GM12878 (cell line): ENCODE measurements at regions not wholly inside any gene's neighbourhood (a gene's known extent, or its start where the extent isn't known, plus 50 kb on each side); places are given as distances from the start of the nearest gene placed in this dataset.

Experiments used
- ATAC-seq: fragments of 200-7000 bp; cut with Tn5 transposase; 3 replicates; pipeline ENCODE4 v1.9.1; 2020; ENCODE audit warnings: mild to moderate bottlenecking, moderate library complexity
- BruUV-seq: library from RNA; stranded (reverse); fragments of 400-500 nt; replicated peaks from 2 replicates; lab custom pipeline; 2021; lab: Mats Ljungman, UMichigan
- CTCF ChIA-PET: fragments of 300-600 bp; sonication (Branson Sonifier 250); formaldehyde crosslinking; extraction: SDS; loops from one replicate; lab custom pipeline; 2021; ENCODE audit warnings: inconsistent platforms; lab: Yijun Ruan, JAX
- POLR2A ChIA-PET: fragments of 350-600 bp; formaldehyde crosslinking; extraction: SDS; loops from one replicate; lab custom pipeline; 2021; ENCODE audit warnings: inconsistent platforms; lab: Charles Lee
- RAD21 ChIA-PET: fragments of 300-600 bp; sonication (Branson Sonifier 250); formaldehyde crosslinking; loops from one replicate; lab custom pipeline; 2023; ENCODE audit warnings: antibody characterized with exemption; ENCODE audit not compliant: unreplicated experiment; lab: Charles Lee
- SMC1A ChIA-PET: fragments of 300-600 bp; sonication (Branson Sonifier 250); formaldehyde crosslinking; loops from one replicate; lab custom pipeline; 2023; ENCODE audit not compliant: unreplicated experiment, uncharacterized antibody; lab: Charles Lee
- DNase-seq: peaks from one replicate; pipeline ENCODE4 v3.0.0-alpha.2; 2011; ENCODE audit warnings: low read depth, low spot score
- FAIRE-seq: peaks from 3 replicates; lab custom pipeline; 2011; peaks lifted over from hg19 to GRCh38; lab: Jason Lieb, UNC
- H2AFZ ChIP-seq: 2 replicates; pipeline ENCODE4 v1.6.0; 2011; ENCODE audit warnings: low read depth, low read length, control low read depth; ENCODE audit not compliant: control insufficient read depth
- H3K27ac ChIP-seq: 2 replicates; pipeline ENCODE4 v1.5.1; 2011; ENCODE audit warnings: control low read depth; ENCODE audit not compliant: control insufficient read depth, insufficient read depth
- H3K27me3 ChIP-seq, 2 experiments: replicated peaks in 1 of 2; 2 replicates each; pipeline versions ENCODE4 v1.6.0 to v1.6.1; 2011; ENCODE audit warnings: low read length in 1 of 2; ENCODE audit not compliant: control insufficient read depth in 2 of 2, insufficient read depth in 2 of 2
- H3K36me3 ChIP-seq, 2 experiments: 2 replicates each; pipeline ENCODE4 v1.5.1; 2011; ENCODE audit warnings: low read length in 1 of 2; ENCODE audit not compliant: control insufficient read depth in 2 of 2, insufficient read depth in 2 of 2
- H3K4me1 ChIP-seq: 2 replicates; pipeline ENCODE4 v1.6.1; 2011; ENCODE audit warnings: mild to moderate bottlenecking, low read length, moderate library complexity, mixed read lengths; ENCODE audit not compliant: control insufficient read depth, insufficient read depth
- H3K4me2 ChIP-seq: 2 replicates; pipeline ENCODE4 v1.6.0; 2011; ENCODE audit warnings: control low read depth; ENCODE audit not compliant: control insufficient read depth, insufficient read depth
- H3K4me3 ChIP-seq: fragments of 200-600 bp; sonication (generic); 2 replicates; pipeline ENCODE4 v1.5.1; 2016
- H3K79me2 ChIP-seq: 2 replicates; pipeline ENCODE4 v1.6.0; 2011; ENCODE audit warnings: low read length; ENCODE audit not compliant: control insufficient read depth, insufficient read depth
- H3K9ac ChIP-seq: 2 replicates; pipeline ENCODE4 v1.8.0; 2011; ENCODE audit warnings: low read length, control low read depth, mixed read lengths; ENCODE audit not compliant: control insufficient read depth, insufficient read depth
- H3K9me3 ChIP-seq: replicated peaks from 3 replicates; pipeline ENCODE4 v1.5.1; 2011; ENCODE audit warnings: mild to moderate bottlenecking, low read length; ENCODE audit not compliant: control insufficient read depth, insufficient read depth
- H4K20me1 ChIP-seq: 2 replicates; pipeline ENCODE4 v1.6.0; 2011; ENCODE audit not compliant: control insufficient read depth, insufficient read depth
- ATF2 ChIP-seq: IDR thresholded peaks from 2 replicates; pipeline ENCODE4 v1.6.1; 2012; ENCODE audit warnings: low read length, inconsistent platforms
- CREM ChIP-seq: IDR thresholded peaks from 2 replicates; pipeline ENCODE4 v1.6.1; 2014; ENCODE audit warnings: antibody characterized with exemption, low read depth
- JUNB ChIP-seq: IDR thresholded peaks from 2 replicates; pipeline ENCODE4 v1.6.1; 2016; ENCODE audit warnings: antibody characterized with exemption, mild to moderate bottlenecking
- MLLT1 ChIP-seq: fragments of 450-650 bp; IDR thresholded peaks from 2 replicates; pipeline ENCODE4 v1.6.1; 2016; ENCODE audit warnings: mild to moderate bottlenecking
- POLR2AphosphoS2 ChIP-seq: IDR thresholded peaks from 2 replicates; pipeline ENCODE4 v1.6.1; 2011; ENCODE audit warnings: low read depth, mild to moderate bottlenecking, low read length, improper control_type of control experiment, moderate library complexity
- POLR2AphosphoS5 ChIP-seq: IDR thresholded peaks from 2 replicates; pipeline ENCODE4 v1.6.1; 2011; ENCODE audit warnings: mild to moderate bottlenecking, low read length, inconsistent platforms
- RFX5 ChIP-seq: IDR thresholded peaks from 2 replicates; pipeline ENCODE4 v1.6.1; 2011; ENCODE audit warnings: low read depth, low read length, improper control_type of control experiment
- SIX5 ChIP-seq: IDR thresholded peaks from 2 replicates; pipeline ENCODE4 v1.6.1; 2011; ENCODE audit warnings: mild to moderate bottlenecking, low read depth, low read length, moderate library complexity; ENCODE audit not compliant: severe bottlenecking
- TCF12 ChIP-seq: IDR thresholded peaks from 2 replicates; pipeline ENCODE4 v1.6.1; 2011; ENCODE audit warnings: low read depth, mild to moderate bottlenecking, low read length
- USF2 ChIP-seq: IDR thresholded peaks from 2 replicates; pipeline ENCODE4 v1.6.1; 2011; ENCODE audit warnings: low read depth, low read length, improper control_type of control experiment, borderline replicate concordance
- WGBS: methylation state at CpG from one replicate; pipeline ENCODE4 v1.1.6; 2016; ENCODE audit warnings: low lambda C conversion rate; ENCODE audit not compliant: insufficient replicate concordance, insufficient coverage; ENCODE audit errors: missing lambda C conversion rate; 5-methylcytosine and 5-hydroxymethylcytosine counted together
- in situ Hi-C: fragments of 300-500 bp; cut with MboI; formaldehyde crosslinking; loops from 9 replicates; pipeline ENCODE4 v1.14.3; 2018; ENCODE audit warnings: mixed read lengths
- intact Hi-C: fragments of 100-400 bp; cut with micrococcal nuclease; formaldehyde crosslinking; loops from one replicate; pipeline ENCODE4 v1.14.2; 2022; ENCODE audit not compliant: unreplicated experiment
- TF ChIP-seq, protein P1 (sequence below): fragments of 450-650 bp; IDR thresholded peaks from 2 replicates; pipeline ENCODE4 v1.6.1; 2016; ENCODE audit warnings: mild to moderate bottlenecking, moderate library complexity, borderline replicate concordance

DNA sequence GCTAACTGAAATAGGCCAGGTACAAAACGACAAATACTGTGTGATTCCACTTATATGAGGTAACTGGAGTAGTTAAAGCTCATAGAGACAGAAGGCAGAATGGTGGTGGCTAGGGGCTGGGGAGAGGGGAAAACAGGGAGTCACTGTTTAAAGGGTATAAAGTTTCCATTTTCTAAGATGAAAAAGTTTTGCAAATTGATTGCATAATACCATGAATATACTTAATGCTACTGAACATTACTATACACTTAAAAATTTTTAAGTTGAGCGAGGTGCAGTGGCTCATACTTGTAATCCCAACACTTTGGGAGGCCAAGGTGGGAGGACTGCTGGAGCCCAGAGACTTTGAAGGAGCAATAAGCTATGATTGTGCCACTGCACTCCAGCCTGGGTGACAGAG lies 138.6 kb upstream of the ARID1B start (continued):
- no peak for TF ChIP-seq JUNB
- no peak for TF ChIP-seq RFX5
- TF ChIP-seq POLR2AphosphoS5: no peak
- TF ChIP-seq SIX5: no peak
- no peak for TF ChIP-seq POLR2AphosphoS2
- TF ChIP-seq TCF12: no peak
- TF ChIP-seq USF2: no peak

DNA sequence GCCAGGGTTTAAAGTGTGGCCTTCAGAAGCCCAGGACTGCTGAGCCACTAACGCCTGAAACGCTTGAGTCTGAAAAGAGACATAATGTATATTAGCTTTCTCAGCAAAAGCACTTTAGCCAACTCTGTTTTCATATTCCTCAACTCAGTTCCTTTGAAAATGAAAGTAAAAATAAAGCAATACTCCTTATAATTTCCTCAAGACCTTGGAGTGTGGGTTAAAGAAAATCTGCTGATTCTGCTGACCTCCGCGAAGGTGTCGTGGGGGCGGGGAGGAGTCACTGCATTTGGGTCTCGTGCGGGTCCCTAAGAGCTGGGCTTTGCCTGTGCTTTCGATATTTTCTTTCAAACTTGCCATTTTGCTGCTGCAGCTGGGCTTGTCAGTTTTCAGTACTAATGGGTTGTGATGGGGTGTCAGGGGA lies 142.2 kb upstream of the ARID1B start:
- RAD21 ChIA-PET: interaction anchor here (1.0 kb wide), 1 partner anchor 86 kb away, joined by 3 read pairs; no protein-coding TSS in a partner anchor
- H3K27ac ChIP-seq: peak overlapping the region; percentile 83
- 64% methylated on average over 9 of the region's 9 CpGs for WGBS

More for the DNA sequence above, 142.2 kb upstream of the ARID1B start:
- no peak overlapping the region; the same call in 1 of the 2 replicates for H3K4me3 ChIP-seq
- 0 out of 2 replicates have a peak, but pooled peaks have one; percentile 15 for TF ChIP-seq CREM
- peak; percentile 75 for TF ChIP-seq MLLT1
- TF ChIP-seq, protein P1, sequence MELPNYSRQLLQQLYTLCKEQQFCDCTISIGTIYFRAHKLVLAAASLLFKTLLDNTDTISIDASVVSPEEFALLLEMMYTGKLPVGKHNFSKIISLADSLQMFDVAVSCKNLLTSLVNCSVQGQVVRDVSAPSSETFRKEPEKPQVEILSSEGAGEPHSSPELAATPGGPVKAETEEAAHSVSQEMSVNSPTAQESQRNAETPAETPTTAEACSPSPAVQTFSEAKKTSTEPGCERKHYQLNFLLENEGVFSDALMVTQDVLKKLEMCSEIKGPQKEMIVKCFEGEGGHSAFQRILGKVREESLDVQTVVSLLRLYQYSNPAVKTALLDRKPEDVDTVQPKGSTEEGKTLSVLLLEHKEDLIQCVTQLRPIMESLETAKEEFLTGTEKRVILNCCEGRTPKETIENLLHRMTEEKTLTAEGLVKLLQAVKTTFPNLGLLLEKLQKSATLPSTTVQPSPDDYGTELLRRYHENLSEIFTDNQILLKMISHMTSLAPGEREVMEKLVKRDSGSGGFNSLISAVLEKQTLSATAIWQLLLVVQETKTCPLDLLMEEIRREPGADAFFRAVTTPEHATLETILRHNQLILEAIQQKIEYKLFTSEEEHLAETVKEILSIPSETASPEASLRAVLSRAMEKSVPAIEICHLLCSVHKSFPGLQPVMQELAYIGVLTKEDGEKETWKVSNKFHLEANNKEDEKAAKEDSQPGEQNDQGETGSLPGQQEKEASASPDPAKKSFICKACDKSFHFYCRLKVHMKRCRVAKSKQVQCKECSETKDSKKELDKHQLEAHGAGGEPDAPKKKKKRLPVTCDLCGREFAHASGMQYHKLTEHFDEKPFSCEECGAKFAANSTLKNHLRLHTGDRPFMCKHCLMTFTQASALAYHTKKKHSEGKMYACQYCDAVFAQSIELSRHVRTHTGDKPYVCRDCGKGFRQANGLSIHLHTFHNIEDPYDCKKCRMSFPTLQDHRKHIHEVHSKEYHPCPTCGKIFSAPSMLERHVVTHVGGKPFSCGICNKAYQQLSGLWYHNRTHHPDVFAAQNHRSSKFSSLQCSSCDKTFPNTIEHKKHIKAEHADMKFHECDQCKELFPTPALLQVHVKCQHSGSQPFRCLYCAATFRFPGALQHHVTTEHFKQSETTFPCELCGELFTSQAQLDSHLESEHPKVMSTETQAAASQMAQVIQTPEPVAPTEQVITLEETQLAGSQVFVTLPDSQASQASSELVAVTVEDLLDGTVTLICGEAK: 0 out of 2 replicates have a peak, but pooled peaks have one; percentile 12
- TF ChIP-seq ATF2: no peak
- DNase-seq (no peak), FAIRE-seq (no peak), ATAC-seq (no peak)
- no TSS peak for BruUV-seq
- no peaks in the 10 kb centered on the region for H3K36me3 ChIP-seq
- no peaks in the 10 kb centered on the region for H3K27me3 ChIP-seq
- H2AFZ ChIP-seq: peak overlapping the region; percentile 59
- no peaks in the 10 kb centered on the region for H3K79me2 ChIP-seq
- peaks cover 32% of the 10 kb centered on the region for H3K4me1 ChIP-seq
- H3K9me3 ChIP-seq: peaks cover 4% of the 10 kb centered on the region; the same call in 1 of the 3 replicates
- H3K4me2 ChIP-seq: peak overlapping the region; percentile 94
- 0 out of 2 replicates have a peak overlapping the region, but pooled peaks have one; percentile 32 for H3K9ac ChIP-seq
- intact Hi-C loops (loop anchor here (5.0 kb wide), 1 partner anchor 73 kb away; no protein-coding TSS in a partner anchor), in situ Hi-C loops (no loop called here)
- CTCF ChIA-PET: interaction anchor here (0.9 kb wide), 1 partner anchor 118 kb away, joined by 3 read pairs; no protein-coding TSS in a partner anchor
- H4K20me1 ChIP-seq: no peaks in the 10 kb centered on the region
- POLR2A ChIA-PET: interaction anchor here (0.6 kb wide), 1 partner anchor 217 kb away, joined by 3 read pairs; no protein-coding TSS in a partner anchor
- SMC1A ChIA-PET: interaction anchor here (1.4 kb wide), 1 partner anchor 118 kb away, joined by 4 read pairs; no protein-coding TSS in a partner anchor
